Loucy (cell line): ENCODE measurements at regions not wholly inside any gene's neighbourhood (a gene's known extent, or its start where the extent isn't known, plus 50 kb on each side); places are given as distances from the start of the nearest gene placed in this dataset.

ENCODE experiments used
- EZH2phosphoT487 ChIP-seq: fragments of 200-600 bp; IDR thresholded peaks from 2 replicates; pipeline ENCODE4 v1.6.1; 2018; ENCODE audit warnings: antibody characterized with exemption, mild to moderate bottlenecking, moderate library complexity, borderline replicate concordance
- TF ChIP-seq, protein P1 (sequence below): fragments of 200-600 bp; sonication (generic); conservative IDR thresholded peaks from 2 replicates; pipeline ENCODE4 v1.5.1; 2014; ENCODE audit warnings: mild to moderate bottlenecking, antibody characterized with exemption, low read length

DNA sequence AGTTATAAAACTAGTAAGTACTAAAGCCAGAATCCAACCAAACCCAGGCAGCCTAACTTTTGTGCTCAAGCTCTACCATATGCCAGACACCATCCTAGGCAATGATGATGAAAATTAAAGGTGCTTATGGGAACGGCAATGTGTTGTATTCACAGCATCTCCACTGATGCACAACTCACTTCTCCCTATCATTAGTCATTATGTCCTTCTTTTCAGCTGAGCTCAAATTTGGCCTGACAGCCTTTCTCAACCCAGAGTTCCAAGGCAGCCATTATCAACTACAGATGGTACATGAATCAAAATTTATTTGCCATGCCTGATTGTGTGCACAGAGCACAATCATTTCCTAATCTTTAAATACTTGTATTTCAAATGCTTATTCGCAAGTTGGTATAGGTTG is 121.6 kb upstream of the TNPO1 start:
- TF ChIP-seq, protein P1, sequence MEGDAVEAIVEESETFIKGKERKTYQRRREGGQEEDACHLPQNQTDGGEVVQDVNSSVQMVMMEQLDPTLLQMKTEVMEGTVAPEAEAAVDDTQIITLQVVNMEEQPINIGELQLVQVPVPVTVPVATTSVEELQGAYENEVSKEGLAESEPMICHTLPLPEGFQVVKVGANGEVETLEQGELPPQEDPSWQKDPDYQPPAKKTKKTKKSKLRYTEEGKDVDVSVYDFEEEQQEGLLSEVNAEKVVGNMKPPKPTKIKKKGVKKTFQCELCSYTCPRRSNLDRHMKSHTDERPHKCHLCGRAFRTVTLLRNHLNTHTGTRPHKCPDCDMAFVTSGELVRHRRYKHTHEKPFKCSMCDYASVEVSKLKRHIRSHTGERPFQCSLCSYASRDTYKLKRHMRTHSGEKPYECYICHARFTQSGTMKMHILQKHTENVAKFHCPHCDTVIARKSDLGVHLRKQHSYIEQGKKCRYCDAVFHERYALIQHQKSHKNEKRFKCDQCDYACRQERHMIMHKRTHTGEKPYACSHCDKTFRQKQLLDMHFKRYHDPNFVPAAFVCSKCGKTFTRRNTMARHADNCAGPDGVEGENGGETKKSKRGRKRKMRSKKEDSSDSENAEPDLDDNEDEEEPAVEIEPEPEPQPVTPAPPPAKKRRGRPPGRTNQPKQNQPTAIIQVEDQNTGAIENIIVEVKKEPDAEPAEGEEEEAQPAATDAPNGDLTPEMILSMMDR = no peak
- TF ChIP-seq EZH2phosphoT487 = no peak
